ENCODE measurements at regions not wholly inside any gene's neighbourhood (a gene's known extent, or its start where the extent isn't known, plus 50 kb on each side); places are given as distances from the start of the nearest gene placed in this dataset.

DNA sequence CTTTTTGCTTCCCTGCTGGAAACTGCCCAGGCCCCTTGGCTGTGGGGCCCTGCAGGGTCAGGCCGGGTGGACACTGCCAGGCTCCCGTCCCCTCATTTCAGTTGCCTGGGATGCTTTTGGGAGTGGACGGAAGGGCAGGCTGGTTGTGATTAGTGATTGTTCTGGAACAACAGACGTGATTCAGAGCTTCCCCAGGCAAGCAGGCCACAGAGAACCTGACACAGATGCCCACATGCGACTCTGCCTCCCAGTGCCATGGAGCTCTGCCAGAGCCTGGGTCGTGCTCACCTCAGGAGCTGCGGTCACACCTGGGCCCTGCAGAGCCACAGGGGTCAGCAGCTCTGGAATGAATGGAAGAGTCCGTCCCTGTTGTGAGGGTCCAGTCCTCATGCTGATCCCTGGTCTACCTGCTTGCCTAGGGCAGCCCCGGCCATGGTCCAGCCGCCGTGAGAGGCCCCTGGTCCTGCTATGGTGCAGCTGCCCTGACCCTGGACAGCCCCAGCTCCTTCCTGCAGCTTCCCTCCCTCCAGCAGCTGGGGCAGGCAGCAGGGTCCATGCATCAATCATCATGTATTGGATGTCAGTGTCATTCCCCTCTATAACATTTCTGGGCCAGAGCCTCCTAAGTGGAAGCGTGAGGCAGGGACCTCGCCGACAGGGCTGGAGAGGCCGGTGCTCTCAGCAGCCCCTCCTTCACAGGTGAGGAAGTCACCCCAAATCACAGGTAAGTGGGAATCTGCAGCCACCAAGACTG, 518.6 kb upstream of the MYT1L start:
- no peaks in the 10 kb centered on the region for H3K36me3 Mint-ChIP-seq (ENCODE audit: unreplicated experiment)
- peak overlapping the region; percentile 71 for H3K27ac Mint-ChIP-seq (ENCODE audit: unreplicated experiment)
- H3K27me3 Mint-ChIP-seq (ENCODE audit: unreplicated experiment) = peaks cover 4% of the 10 kb centered on the region
- DNase-seq = no peak
- no peak overlapping the region for H3K4me3 Mint-ChIP-seq (ENCODE audit: unreplicated experiment)
- peaks cover 20% of the 10 kb centered on the region for H3K4me1 Mint-ChIP-seq (ENCODE audit: low read depth, unreplicated experiment)
- no peaks in the 10 kb centered on the region for H3K9me3 Mint-ChIP-seq (ENCODE audit: unreplicated experiment)
- TF ChIP-seq, protein P1, sequence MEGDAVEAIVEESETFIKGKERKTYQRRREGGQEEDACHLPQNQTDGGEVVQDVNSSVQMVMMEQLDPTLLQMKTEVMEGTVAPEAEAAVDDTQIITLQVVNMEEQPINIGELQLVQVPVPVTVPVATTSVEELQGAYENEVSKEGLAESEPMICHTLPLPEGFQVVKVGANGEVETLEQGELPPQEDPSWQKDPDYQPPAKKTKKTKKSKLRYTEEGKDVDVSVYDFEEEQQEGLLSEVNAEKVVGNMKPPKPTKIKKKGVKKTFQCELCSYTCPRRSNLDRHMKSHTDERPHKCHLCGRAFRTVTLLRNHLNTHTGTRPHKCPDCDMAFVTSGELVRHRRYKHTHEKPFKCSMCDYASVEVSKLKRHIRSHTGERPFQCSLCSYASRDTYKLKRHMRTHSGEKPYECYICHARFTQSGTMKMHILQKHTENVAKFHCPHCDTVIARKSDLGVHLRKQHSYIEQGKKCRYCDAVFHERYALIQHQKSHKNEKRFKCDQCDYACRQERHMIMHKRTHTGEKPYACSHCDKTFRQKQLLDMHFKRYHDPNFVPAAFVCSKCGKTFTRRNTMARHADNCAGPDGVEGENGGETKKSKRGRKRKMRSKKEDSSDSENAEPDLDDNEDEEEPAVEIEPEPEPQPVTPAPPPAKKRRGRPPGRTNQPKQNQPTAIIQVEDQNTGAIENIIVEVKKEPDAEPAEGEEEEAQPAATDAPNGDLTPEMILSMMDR (IDR thresholded peaks at IDR 0.05; ENCODE audit: partially characterized antibody, unreplicated experiment) = no peak

DNA sequence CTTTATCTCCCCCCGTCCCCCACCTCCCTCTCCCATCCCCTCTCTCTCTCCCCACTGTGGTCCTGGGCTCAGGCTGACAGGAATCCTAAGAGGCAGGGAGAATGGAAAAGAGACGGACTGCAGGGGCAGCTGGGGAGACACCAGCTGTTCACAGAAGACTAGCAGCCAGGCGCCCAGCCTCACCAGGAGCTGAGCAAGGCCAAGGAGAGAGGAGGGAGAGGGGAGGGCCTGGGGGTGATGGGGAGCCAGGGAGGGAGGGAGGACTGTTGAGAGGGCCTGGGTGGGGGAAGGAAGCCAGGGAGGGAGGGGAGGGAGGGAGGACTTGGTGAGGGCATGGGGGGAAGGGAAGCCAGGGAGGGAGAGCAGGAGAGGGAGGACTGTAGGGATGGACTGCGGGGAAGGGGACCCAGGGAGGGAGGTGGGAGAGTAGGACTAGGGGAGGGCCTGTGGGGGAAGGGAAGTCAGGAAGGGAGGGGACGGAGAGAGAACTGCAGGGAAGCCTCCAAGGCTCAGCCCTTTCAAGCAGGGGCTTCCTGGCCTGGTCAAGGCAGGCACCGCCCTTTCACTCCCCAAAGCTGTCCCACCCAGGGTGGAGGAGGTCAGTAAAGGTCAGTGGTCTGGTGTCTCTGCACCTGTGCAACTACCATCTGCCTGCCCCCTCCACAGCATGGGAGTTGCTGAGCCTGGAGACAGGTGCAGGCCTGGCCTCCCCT, 517.7 kb upstream of the MYT1L start:
- no peaks in the 10 kb centered on the region for H3K9me3 Mint-ChIP-seq (ENCODE audit: unreplicated experiment)
- no peaks in the 10 kb centered on the region for H3K36me3 Mint-ChIP-seq (ENCODE audit: unreplicated experiment)
- DNase-seq = peak; percentile 87

DNA sequence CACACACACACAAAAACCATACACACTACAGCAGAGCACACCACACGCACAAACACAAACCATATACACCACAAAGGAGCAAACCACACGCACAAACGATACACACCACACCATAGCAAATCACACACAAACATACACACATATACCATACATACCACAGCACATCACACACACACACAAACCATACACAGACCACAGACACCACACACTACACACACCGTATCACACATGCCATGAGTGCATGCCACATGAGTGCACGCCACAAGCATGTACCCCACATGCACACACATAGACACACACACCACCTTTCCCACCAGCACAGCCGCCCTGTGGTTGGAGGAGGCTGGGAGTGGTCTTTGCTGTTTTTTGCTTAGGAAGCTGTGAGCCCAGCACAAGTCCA, 517.1 kb upstream of the MYT1L start:
- no peaks in the 10 kb centered on the region for H3K36me3 Mint-ChIP-seq (ENCODE audit: unreplicated experiment)
- H3K27ac Mint-ChIP-seq (ENCODE audit: unreplicated experiment) = no peak overlapping the region
- H3K27me3 Mint-ChIP-seq (ENCODE audit: unreplicated experiment) = peaks cover 4% of the 10 kb centered on the region
- H3K9me3 Mint-ChIP-seq (ENCODE audit: unreplicated experiment) = no peaks in the 10 kb centered on the region
- H3K4me3 Mint-ChIP-seq (ENCODE audit: unreplicated experiment) = no peak overlapping the region
- TF ChIP-seq, protein P1 (IDR thresholded peaks at IDR 0.05; ENCODE audit: partially characterized antibody, unreplicated experiment) = no peak
- H3K4me1 Mint-ChIP-seq (ENCODE audit: low read depth, unreplicated experiment) = peaks cover 20% of the 10 kb centered on the region
- DNase-seq = no peak

More for the DNA sequence above, 517.7 kb upstream of the MYT1L start:
- H3K27ac Mint-ChIP-seq (ENCODE audit: unreplicated experiment) = peak overlapping the region; percentile 71
- peaks cover 20% of the 10 kb centered on the region for H3K4me1 Mint-ChIP-seq (ENCODE audit: low read depth, unreplicated experiment)
- H3K4me3 Mint-ChIP-seq (ENCODE audit: unreplicated experiment) = no peak overlapping the region
- TF ChIP-seq, protein P1 (IDR thresholded peaks at IDR 0.05; ENCODE audit: partially characterized antibody, unreplicated experiment) = no peak
- H3K27me3 Mint-ChIP-seq (ENCODE audit: unreplicated experiment) = peaks cover 4% of the 10 kb centered on the region

DNA sequence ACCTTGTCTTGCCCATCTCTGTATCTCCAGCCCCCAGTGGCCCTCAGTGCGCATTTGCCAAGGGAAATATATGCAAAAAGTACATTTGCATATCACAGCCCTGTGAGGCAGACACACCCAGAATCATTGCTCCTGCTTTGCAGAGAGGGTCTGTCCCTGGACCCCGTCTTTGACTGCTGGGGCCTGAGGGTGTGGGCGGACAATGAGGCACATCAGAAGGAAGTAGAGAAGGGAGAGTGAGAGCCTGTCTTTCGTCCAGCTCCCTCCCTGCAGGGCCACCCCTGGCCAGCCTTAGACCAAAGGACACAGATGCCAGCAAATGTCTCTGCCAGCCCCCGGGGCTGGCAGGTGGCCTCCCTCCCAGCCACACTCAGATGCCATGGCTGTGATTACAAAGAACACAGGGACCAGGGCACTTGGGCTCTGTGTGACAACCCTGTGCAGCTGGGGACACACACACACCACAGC, 516.2 kb upstream of the MYT1L start:
- TF ChIP-seq, protein P1 (IDR thresholded peaks at IDR 0.05; ENCODE audit: partially characterized antibody, unreplicated experiment) = no peak

More for the DNA sequence above, 516.2 kb upstream of the MYT1L start:
- Mint-ChIP-seq H3K4me1 (ENCODE audit: low read depth, unreplicated experiment) (peaks cover 20% of the 10 kb centered on the region), H3K4me3 (ENCODE audit: unreplicated experiment) (no peak overlapping the region), H3K36me3 (ENCODE audit: unreplicated experiment) (no peaks in the 10 kb centered on the region), H3K9me3 (ENCODE audit: unreplicated experiment) (no peaks in the 10 kb centered on the region), H3K27me3 (ENCODE audit: unreplicated experiment) (peaks cover 4% of the 10 kb centered on the region), H3K27ac (ENCODE audit: unreplicated experiment) (no peak overlapping the region)
- no peak for DNase-seq

All from glutamatergic neuron (in vitro differentiated cells).